GM19395 (cell line): ENCODE measurements at regions not wholly inside any gene's neighbourhood (a gene's known extent, or its start where the extent isn't known, plus 50 kb on each side); places are given as distances from the start of the nearest gene placed in this dataset.
"Not testable (repeated sequence)": the region's sequence is repeated elsewhere in the genome, so short reads cannot be mapped to it uniquely, and the experiment has no call there.

ENCODE experiments used
- ATAC-seq: cut with Tn5 transposase; IDR thresholded peaks from one replicate; pipeline ENCODE4 v1.9.1; 2021; ENCODE audit warnings: mild to moderate bottlenecking, moderate library complexity; ENCODE audit not compliant: unreplicated experiment

DNA sequence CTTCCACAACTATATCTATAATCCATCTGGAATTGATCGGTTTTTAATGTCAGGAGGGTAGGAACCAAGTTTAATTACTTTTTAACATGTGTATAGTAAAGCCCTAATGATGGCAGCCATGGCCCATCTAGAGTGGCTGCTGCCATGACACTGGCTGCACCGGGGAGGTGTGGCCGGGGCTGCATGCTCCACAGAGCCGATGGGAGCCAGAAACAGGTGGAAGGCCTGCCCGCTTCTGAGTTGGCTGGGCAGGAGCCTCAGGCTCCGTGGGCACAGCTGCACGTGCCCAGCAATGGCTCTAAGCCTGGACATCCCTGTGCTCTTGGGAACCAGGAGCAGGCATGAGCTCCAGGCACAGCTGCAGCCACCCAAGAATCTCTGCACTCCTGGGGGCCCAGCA lies 73.0 kb downstream of the GBP6 start:
- no peak for ATAC-seq

DNA sequence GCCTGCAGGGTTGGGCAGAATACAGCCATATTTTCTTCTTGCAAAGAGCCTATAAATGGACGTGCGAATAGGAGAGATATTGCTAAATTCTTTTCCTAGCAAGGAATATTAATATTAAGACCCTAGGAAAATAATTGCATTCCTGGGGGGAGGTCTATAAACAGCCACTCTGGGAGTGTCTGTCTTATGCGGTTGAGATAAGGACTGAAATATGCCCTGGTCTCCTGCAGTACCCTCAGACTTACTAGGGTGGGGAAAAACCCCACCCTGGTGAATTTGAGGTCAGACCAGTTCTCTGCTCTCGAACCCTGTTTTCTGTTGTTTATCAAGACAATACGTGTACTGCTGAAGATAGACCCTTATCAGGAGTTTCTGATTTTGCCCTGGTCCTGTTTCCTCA lies 74.4 kb downstream of the GBP6 start:
- not testable (repeated sequence) for ATAC-seq

DNA sequence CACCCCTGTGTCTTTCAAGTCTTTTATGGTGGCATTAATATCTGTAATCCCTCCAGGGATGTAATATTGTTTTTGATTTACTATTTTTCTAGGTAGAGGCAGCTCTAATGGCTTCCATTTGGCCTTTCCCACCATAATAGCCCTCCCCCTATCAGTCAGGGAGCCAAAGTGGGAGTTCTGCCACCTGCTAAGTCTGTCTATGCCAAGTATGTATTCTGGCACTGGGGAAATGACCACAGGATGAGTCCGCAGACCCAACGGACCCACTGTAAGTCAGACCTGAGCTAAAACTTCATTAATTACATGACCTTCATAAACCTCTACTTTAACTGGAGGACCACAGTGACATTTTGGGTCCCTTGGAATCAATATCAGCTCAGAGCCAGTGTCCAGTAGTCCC lies 77.1 kb downstream of the GBP6 start:
- no peak for ATAC-seq

DNA sequence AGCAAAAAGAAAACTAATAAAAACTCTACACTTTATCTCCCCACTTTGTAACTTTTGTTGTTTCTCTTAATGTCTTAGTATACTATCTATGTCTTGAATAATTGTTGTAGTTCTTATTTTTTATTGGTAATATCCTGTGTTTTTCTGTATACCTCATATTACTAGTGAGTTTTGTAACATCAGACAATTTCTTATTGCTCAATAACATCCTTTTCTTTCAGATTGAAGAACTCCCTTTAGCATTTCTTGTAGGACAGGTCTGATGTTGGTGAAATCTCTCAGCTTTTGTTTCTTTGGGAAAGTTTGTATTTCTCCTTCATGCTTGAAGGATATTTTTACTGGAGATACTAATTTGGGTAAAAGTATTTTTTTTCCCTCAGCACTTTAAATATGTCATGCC lies 79.8 kb upstream of the LRRC8B start:
- ATAC-seq: no peak

DNA sequence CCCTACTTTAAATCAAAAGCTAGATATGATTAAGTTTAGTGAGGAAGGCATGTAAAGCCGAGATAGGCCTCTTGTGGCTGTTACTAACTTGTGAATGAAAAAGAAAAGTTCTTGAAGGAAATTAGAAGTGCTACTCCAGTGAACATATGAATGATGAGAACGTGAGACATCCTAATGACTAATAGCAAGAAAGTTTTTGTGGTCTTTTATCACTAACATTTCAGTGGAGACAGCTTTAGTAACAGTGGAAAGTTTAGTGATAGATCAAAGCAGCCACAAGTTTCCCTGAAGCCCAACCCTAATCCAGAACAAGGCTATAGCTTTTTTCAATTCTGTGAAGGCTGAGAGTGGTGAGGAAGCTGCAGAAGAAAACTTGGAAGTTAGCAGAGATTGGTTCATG lies 73.6 kb upstream of the LRRC8B start:
- ATAC-seq: peak; percentile 77

DNA sequence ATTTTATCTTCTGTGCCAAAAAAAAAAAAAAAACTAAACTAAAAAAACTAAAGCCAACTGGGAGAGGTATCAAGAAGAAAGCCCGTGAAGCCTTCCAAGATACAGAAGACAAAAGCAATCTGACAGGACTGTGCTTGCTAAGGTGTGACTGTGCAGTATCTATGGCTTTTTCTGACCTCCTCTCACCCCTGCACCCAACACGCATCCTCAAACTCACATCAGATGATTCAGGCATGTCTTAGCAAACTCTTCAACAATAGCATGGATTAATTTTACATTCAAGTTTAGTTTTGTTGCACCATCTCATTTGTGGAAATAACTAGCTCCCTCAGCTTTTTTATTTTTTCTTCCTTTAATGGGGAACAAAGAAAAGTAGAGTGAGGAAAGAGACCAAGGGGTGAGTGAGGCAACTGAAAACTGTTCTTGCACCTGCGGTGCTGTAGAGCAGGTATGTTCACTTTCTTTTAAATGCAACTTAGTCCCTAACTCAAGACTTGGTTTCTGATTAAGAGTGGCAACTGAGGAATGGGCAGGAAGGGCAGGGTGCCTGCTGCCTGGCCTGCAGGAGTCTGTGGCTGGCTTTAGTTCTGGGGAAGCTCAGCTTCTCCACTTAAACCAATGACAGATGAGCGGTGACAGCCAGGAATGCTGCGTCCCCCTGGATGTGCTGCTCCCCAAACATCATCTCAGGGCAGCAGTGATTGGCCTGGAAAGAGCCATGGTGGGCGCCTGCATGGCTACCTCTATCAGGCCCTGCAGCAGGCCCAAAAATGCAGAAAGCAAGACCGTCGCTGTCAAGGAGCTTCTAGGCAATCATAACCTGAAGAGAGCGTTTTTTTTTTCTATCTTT lies 71.3 kb upstream of the LRRC8B start:
- ATAC-seq: no peak

DNA sequence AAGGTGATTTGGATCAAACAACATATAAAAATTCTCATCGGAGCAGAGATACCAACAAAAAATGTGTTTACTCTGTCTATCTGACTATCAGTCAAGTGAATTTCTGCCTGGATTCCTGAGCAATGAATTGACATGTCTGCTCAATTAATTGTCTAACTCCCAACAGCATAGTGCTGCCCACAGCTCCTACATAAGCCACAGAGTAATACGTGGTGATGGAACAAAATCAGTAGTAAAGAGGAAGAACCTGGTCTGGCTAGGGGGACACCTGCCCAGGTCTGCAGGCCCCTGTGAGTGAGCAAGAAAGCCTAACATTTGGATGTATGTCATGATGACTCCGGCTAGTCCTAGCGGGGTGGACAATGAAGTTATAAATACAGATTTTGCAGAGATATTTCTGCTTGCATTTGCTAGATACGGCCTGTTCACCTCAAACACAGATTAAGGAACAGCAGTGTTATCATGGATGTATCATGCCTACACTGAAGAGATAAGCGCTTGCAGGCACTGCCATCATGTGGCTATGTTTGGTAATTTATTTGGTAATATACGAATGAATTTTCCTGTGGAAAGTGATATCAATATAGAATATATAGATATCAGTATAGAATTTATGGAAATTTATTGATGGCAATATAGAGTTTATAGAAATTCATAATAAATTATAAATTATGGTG lies 69.6 kb upstream of the LRRC8B start:
- ATAC-seq: no peak

DNA sequence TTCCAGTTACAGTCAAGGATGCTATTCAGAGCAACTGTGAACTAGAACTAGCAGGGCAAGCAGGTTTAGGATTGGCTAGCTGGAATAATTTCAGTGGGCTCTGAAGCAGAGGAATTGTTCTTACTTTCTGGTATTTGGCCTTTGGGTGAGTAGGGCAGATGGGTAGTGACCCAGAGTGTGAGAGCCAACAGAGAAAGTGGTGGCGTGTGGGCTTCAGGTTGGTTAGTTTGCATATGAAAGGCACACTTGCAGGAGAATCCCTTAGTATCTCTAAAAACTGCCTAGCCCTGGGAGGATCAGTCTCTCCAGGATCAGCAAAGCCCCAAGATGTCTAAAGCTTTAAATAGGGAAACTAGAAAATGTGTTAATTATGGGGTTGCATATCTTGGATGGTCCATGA lies 67.6 kb upstream of the LRRC8B start:
- ATAC-seq: no peak

DNA sequence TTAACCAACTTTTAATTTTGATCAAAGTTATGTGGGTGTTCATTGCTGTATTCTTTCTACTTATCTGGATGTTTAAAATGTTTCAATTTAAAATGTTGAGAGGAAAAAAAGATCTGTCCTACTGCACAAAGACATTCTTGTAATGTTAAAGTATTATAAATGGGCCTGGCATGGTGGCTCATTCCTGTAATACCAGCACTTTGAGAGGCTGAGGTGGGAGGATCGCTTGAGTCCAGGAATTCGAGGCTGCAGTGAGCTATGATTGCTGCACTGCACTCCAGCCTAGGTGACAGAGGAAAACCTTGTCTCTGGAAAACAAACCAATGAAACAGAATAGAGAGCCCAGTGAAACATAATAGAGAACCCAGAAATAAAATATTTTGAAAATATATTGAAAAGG lies 65.5 kb upstream of the LRRC8B start:
- no peak for ATAC-seq

DNA sequence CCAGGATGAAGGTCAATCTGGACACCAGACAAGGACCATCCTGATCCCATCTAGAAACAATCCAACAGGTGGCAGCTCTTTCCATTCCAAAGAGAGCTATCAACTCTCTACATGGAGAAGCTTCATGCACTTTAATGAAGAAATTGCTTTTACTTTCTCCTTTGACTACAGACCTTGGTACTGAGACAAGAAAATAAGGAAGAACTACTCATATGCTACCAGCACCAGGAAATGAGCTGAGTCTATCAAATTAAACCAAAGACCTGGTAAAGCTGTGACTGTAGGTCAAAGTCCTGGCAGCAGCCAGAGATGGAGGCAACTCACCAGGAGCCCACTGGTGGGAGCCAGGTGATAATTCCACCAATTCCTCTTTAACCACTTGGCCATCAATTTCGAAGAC lies 64.3 kb upstream of the LRRC8B start:
- ATAC-seq: no peak

DNA sequence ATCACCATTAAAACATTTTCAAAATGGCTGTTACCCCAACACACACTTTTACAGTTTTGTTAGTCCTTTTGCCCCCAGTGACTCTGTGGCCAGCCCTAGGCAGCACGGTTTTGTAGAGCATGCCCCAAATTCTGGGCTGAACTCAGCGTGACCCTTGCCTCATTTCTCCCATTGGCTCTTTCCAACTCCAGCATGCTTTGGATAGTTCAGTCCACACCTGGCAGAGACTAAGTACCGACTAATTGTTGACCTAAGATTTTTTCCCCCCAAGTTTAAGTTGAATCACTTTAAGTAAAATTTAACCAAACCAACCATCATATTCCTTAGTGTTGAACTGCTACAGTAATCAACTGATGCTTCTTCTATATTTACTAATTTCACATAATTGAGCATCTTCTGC lies 62.4 kb upstream of the LRRC8B start:
- no peak for ATAC-seq

DNA sequence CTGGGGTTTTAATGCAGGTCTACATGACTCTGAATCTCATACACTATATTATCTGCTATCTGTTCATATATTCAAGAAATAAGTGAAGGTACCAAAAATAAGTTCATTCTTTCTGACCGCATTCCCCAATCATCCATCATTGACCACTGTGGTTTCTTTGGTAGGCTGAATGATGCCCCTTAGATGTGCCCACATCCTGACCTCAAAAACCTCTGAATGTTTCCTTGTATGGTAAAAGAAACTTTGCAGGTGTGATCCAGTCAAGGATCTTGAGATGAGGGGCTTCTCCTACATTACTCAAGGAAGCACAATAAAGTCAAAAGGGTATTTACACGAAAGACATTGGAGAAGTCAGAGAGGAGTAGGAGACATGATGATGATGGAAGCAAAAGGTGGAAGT lies 60.6 kb upstream of the LRRC8B start:
- no peak for ATAC-seq

DNA sequence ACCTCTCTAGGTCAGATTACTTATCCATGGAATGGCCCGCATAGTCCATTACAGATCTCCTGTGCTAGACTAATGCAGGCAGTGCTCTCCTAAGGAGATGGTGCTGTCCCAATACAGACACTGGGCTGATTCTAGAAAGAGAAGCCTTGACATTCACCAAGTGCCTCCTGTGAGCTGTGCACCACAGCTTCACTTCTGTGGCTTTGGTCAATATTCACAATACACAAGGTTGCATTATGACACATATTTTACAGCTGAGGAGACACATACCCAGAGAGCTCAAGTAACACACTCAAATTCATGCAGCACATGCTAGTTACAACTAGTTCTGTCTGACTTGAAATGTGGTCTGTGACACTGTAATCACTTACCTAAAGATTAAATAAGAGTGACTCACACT lies 59.4 kb upstream of the LRRC8B start:
- ATAC-seq: peak; percentile 63

DNA sequence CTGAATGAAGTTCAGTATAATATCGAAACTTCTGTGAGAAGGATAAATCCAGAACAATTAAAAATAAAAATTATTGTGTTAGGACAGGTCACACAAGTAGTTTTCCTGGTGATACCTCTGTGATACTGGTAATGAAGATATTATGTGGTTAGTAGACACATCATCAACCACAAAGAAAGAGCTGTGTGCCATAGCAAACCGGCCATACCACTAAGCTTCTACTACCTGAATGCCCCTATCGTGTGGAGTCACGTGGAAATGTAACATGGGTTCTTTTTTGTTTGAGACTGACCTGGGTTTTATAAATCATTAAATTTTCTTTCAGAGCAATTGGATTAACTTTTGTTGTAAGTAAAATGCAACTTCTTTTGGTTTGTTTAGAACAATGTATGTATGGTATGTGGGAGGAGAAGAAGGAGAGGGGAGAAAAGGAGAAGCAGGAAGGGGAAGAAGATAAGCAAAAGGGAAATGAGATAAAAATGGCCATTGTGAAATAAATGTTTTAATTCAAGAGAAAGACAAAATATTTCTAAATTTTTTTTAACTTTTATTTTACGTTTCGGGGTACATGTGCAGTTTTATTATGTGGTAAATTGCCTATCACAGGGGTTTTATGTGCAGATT lies 58.2 kb upstream of the LRRC8B start:
- ATAC-seq: no peak

DNA sequence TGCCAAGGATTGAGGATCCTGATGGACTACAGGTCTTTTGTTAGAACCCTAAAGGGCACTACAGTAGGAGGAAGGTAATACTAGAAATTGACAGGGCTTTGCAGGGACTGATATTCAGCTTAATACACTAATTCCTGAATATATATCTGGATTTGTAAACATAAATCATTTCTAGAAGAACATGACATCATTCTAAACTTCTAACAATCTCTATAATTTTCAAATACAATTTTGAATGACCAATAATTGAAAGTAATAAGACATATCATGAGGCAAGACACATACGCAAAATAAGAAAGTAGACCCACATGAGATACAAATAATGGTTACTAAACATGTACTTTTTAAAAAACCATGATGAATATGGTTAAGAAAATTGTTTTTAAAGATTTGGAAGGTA lies 52.4 kb upstream of the LRRC8B start:
- no peak for ATAC-seq

DNA sequence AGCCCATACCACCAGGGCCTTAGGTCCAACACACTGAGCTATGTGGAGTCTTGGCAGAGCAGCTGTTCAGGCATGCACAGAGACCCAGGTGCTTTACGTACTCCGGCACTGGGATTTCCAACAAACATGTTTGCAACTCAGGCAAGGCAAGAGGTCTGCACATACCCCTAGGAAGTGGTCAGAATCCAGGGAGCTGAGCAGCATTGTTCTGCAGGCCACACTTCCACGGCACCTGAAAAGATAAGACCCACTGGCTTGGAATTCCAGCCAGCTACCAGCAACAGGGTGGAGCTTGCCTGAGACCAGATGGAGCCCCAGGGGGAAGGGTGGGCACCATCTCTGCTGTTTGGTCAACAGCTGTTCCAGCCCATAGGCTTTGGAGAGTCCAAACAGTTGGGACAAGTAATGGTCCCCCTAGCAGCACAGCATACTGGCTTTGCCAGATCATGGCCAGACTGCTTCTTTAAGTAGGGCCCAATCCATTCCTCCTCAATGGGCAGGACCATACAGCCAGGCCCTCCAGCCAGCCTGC lies 51.7 kb upstream of the LRRC8B start:
- no peak for ATAC-seq
